NCI-H345 treated with DMSO at 0.1 percent for 48 hours (cell line): ENCODE measurements at regions not wholly inside any gene's neighbourhood (a gene's known extent, or its start where the extent isn't known, plus 50 kb on each side); places are given as distances from the start of the nearest gene placed in this dataset.

Source experiments
- DNase-seq: peaks from one replicate; lab custom pipeline; 2025; ENCODE audit not compliant: unreplicated experiment; lab: John Stamatoyannopoulos, UW

DNA sequence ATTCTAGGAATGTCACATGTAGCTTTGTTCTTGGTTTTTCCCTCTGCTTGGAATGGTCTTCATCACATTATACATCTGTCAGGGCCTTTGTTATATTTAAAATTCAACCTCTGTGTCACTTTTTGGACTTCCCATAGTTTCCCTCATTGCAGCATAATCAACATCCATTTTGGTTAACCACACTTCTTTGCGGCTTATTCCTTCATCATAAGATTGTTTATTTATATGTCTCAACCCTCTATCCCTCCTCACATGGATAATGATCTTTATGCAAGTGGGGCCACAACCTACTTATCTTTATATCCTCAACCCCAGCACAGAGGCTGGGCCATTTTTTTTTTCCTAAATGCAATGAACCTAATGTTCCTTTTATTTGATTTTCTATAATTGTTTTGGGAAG lies 260.0 kb upstream of the THBS1 start:
- no peak for DNase-seq

DNA sequence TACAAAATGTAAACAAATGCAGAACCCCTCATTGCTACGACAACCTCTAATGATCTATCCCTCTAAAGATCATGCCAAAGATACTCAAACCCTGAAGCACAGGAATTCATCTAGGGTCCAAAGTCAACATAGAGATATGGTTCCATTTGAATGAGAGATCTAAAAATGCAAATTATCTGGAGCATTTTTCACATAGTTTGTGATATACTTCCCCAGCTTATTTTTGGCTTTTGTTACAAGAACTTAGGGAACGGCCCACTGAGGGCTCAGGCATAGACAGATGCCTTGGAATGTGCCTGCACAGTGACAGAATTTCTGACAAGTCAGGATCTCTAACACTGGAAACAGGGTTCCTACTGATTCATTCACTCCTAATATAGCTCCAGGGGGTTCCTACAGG lies 258.9 kb upstream of the THBS1 start:
- no peak for DNase-seq

DNA sequence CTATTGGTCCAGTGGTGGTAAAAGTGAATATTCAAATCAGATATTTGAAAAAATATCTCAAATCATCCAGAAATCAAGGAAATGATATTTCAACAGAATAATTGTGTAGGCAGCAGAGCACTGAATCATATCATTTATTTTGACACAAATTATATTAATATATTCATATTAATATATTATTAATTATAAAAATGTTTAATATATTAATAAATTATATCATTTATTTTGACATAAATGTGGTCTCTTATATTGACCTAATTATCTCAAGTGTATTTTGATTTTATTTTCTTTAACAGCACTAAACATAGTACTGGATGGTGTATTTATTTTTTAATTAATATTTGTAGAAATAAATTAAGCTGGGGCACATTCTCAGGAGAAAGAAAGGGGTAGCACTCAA lies 257.7 kb upstream of the THBS1 start:
- no peak for DNase-seq

DNA sequence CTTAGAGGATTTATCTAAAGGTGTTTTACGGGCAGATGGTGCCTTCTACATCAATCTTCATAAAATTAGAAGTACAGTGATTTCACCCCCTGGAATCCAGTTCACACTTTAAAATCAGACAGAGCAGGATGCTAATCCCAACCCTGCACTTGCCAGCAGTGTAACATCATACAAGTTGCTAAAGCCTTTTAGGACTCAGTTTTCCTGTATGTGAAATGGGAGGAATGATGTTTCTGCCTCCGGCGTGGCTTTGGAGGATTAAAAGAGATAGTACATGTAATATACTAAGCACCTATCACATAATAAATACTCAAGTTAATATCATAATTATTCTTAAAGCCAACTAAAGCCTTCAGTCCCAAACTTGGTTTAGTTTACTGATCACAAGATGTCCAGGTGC lies 257.2 kb upstream of the THBS1 start:
- no peak for DNase-seq

DNA sequence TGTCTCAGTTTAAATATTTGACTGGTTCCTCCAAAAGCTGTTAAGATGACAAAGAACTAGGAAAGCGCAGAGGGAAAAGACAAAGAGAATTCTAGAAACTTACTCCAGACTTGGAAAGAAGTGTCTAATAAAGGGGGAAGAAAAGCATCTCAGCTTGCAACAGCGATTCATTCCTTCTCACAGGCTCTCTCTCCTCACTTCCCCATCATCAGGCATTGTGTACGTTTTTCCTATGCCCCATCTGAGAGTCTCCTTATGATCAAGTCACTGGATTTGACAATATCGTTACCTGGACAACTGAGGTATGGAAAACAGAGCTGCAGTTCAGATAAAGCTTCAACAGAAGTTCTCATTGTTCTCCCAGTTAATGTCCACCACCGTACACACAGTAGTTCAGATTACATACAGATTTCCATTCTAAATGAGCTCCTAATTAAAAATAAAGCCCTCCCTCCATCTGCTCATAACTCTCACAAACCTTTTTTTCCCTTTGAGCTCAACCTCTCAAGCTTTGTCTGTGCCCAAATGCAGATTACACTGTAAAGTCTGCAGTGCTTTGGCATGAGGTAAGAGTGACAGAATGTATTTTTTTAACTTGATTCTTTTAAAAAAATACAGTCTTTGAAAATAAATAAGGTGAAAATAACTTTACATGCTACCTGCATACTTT lies 254.4 kb upstream of the THBS1 start:
- no peak for DNase-seq

DNA sequence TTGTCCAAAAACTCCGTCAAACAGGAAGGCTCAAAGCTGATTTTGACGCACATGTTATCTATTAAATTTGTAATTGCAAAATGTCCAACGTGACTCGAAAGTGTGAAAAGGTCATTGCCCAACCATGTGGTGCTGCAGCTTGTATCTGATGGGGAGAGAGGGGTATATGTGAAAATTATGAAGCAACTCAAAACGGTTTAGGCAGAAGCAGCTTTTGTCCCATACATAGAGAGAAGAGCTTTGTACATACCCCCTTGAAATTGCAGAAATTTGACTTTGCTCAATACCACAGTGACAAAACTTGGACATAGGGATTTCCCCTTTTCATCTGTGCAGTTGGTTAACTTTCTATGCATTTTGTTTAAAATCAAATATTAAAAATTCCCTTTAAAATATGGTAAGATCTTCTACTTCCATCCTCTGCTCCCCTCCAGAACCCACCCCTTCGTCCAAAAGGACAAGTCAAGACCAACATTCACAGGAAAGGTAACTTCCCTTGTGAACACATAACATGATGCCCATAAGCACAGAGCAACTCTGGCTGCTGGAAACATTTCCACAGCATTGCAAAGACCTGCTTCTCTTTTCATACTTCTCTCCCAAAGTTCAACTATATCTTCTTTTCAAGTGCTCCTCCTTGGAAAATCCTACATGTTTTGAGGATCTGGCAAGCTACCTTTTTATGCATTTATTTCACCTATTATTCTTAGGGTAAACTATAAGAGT lies 253.7 kb upstream of the THBS1 start:
- DNase-seq = no peak

DNA sequence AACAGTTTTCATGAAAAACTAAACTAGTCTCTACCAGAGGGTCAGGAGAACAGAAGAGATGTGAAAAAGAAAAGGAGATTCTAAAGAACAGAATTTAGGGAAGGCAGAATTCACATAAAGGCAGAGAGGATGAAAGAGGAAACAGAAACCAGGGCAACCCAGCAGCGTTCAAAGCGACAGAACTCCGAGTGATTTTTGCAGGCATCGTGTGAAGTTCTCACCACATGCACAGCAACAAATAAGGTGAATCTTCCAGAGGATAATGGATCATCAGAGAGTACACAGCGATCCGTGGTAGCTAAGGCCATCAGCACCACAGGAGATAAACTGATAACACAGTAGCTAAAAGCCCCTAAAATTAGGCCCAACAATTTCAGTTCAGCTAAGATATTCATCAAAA lies 250.8 kb upstream of the THBS1 start:
- no peak for DNase-seq

DNA sequence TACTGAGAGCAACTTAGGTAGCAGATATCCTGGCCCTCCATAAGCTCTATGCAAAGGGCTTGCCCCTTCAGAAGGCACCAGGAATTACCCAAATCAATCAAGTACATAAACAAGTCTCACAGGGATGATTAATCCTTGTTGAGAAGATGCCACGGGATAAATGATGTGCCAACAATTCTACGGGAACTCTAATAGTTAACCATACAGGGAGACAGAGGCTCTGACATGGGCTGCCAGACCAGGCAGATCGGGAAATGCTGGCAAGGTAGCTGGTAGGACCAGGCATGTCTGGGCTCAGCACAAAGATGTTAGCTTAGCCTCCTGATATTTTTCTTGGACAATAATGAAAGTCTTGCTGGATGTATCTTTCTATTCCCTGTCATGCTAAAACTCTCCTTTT lies 249.3 kb upstream of the THBS1 start:
- no peak for DNase-seq

DNA sequence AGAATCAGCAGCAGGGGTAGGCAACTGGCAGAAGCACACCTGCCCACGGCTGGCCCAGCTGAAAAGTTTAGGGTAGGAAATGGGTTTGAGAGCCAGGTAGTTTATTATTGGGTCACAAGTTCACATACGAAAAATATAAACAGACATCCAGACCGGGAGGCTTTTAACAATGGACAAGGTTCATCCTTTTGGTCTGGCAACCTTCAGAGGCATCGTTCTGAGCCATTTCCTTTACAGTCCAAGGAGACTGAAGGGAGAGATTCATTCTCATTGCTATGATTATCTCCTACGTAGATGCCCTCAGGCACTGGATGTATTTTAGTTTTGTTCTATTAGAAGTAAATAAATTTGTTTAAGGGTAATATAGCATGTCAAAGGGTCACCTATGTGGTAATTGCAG lies 248.0 kb upstream of the THBS1 start:
- DNase-seq = no peak

DNA sequence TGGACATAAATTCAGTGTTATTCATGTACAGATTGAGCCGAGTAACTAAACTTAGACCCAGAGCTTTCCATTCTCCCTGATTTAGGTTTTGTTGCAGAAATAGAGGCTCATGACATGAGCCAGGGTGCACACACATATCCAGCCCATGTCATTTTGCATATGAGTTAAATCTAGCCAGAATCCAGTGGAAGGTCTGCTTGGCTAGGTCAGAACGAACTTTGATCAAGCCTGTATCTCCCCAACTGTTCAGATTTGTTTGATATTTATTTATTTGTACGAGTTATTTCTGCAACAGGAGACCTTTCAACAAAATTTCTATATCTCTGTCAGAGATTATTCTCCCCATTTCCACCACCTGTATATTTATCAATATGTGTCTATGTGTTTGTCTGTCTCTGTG lies 247.5 kb upstream of the THBS1 start:
- no peak for DNase-seq

DNA sequence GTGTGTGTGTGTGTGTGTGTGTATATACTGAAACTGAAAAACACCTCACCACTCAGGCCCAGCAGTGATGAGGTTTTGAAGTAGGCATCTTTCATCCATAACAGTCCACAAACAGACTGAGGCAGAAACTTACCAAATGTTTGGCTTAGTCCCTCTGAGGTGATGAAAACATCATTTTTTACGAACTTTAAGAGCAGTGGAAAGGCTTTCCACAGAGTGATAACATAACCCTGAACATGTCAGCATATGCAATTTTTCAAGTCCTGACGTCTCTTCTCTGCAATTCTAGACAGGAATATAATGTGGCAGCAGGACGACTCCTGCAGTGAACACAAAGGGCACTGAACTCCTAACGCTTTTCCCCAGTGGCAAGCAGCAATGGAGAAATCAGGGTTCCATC lies 247.0 kb upstream of the THBS1 start:
- DNase-seq = no peak

DNA sequence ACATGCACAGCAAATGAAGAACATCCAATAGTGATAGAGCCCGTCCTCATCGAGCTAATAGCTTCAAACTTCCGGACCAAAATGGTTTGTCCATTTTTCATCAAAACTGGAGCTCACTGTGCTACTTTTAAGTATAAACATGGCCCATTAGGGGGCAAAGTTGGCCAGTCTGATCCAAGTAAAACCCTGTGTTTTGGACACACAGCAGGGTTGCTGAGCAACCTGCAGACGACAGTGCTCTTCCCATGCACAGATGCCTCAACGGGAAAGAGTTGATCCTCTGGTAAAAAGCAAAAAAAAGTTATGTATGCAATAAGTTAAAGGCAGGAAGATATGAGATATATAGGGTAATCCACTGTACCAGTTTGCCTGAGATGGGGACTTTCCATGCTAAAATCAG lies 244.0 kb upstream of the THBS1 start:
- no peak for DNase-seq

DNA sequence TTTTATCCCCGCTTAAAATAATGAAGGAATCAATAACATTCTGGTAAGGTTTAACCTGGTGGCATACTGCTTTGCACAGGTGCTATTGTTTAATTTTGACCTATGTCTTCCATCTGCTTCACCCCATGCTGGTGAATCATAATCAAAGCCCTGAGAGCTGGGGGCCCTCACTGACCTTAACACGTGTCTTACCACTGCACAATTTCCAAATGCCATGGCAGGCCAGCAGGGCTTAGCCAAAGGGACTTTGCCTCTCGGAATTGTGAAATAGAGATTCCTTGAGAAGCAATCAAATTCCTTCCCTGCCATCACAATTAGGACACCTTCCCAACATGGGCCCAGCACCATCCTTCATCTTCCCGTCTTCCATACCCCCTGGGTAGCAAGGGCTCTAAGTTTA lies 242.6 kb upstream of the THBS1 start:
- DNase-seq = no peak

DNA sequence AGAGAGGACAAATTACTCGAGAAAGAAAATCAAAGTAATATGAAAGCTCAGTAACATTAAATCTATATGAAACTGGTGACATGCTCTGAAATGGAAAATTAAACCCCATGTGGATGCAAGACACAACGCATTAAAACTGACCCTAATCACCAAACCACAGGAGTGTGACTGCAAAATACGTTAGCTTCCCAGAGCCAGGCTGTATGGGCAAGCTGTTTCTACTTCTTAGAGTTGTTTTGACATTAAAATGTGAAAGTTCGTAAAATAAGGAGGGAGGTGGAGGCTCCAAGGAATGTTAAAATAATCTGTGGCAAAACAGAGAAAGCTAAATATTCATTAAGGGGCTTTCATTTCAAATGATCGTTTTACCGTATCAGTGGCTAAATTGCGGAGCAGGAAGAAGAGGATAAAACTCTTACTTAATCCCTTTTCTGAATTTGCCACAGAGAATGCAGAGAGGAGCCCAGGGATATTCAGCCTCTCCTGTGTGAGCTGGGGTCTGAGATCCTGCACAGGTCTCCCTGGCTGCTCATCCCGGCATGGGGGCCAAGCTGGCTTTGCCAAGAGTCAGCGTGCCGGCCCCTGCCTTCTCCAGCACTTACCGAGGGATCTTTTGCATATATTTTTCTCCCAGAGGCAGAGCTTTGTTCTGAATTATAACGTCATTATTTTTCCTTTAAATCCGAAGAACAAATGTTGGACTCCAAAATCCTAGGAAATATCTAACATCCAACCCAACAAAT lies 239.8 kb upstream of the THBS1 start:
- no peak for DNase-seq

DNA sequence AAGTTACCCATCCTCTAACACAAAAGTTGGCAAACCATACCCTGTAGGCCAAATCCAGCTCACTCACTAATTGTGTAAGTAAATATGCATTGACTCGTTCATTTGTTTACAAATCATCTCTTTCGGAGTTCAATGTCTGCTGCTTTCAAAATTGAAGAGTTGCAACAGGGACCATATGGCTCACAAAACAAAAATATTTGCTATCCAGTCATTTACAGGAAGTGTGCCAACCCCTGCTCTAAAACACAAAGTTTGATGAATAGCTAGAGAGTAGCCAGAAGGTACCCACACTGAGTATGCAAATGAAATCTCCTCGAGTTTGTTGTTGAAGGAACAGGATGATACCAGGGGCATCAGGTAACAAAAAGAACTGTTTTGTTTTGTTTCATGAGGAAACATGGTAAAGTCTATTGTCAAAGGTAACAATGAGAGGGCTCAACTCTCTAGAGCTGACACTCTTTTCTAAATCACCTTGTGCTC lies 236.2 kb upstream of the THBS1 start:
- DNase-seq = no peak

DNA sequence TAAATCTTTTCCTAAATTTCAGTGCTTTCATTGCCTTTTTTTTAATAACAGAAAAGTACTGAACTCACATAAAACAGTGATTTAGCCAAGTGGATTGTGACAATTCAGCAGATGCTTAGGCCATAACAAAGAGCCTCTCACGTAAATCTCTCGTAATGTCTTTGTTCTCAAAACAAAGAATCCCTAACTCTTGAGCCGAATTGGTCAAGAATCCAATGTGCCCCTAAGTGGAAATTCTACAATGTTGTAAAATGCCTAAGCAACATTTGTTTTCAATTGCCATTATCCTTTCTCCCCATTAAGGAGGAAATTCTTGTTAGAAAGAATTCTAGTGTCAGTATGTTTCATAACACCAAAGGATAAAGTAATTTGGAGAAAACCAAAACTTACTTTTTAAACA lies 235.7 kb upstream of the THBS1 start:
- DNase-seq = no peak

DNA sequence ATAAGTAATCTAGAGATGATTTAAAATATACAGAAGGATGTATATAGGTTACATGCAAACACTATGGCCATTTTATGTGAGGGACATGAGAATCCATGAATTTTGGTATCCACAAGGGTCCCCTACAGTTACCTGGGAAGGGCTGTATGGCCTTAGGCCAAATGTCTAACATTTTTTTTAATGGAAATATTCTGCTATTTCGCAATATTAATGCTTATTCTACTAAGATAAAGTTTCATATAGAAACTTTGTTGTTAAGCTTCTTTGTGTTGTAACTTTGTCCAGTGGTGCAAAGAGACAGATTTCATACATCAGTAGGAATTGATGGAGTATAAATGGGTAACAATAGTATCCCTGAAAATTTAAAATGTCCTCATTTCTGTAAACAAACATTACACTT lies 233.4 kb upstream of the THBS1 start:
- DNase-seq = no peak

DNA sequence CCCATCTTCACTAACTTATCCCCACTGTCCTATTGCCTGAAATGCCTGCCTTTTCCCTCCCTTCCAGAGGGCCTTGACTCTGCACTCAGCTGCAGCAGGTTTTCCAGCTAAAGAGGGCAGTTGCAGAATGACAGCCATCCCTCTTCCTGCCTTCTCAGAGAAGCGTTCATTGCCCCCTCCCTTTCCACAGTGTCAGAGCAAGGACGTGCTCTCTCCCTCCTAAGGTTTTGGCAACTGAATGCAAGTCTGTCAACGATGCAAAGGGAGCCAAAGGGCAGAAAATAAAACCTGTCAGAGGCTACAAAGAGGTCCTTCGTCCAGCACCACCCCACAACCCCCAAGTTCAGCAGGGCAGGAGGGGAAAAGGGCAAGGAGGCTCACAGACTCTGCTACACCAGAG lies 230.1 kb upstream of the THBS1 start:
- no peak for DNase-seq

DNA sequence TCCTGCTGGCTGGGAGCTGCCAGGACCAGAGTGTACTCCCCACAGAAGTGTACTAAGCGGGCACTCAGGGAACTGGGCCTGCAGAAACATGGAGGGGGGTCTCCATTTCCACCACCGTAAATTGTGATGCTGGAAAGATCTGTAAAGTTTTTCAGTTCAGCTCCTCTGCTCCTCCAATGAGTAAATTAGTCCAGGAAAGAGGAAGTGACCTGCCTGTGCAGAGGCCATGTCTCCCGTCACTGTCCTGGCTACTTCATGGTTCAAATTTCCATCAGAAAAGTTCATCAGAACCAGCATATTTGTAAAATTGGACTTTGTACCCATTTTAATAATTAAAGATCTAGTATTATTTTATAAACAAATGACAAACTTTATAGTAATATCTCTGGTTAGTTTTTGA lies 226.7 kb upstream of the THBS1 start:
- no peak for DNase-seq

DNA sequence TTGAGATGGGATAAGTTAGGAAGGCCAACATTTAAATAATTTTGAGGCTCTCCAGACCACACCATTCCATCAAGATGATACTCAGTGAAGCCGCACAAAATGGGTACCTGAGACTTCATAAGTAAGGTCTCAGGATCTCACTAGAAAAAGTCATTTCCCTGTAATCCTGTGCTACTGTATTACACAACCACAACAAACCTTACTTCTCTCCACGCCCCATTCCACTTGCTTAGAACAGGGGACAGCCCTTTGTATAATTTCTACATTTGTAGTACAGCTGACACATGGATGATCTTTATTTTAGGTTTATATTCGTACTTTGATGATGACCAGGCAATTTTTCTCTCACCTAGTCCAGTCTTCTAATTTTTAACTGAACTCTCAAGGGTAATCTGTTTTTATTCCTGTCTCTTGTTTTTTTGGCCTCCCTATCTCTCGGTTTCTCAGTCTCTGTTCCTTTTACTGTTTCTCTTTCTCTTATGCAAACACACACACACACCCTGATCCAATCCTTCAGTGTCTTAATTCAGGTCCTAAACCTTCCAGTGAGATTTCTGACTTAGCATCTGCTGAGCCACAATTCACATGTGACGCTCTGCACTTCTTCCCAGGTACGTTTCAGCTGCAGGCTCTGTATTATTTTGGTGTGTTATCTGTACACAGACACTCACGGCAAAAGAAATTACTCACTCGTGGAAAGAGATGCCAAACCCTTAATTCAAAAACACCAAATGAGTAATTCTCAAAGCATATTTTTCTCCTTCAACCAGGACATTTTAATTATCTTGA lies 223.2 kb upstream of the THBS1 start:
- DNase-seq = no peak

DNA sequence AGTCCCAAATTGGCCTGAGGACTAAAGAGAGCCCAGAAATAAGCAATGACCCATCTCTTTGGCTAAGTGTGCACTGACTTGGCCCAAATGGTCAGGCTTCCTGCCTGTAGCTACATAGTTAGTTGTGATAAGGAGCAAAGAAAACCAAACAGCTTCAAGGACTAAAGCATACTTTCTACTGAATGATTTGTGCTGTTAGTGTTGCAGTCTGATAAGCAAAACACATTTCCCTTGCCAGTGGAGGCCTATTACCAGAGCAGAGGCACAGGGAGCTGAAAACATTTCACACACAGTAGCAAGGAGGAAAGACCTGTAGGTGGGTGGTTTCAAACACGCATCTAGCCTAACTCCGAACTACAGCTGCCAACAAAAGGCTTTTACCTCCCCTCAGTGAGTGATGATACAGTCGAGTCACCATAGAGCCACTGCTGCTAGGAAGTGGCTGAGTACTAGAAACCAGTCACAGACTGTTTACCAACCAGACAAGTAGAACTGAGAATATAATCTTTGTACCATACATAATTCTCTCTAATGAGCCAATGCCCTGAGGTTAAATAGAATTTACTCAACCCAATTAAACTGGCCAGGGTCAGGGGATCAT lies 222.3 kb upstream of the THBS1 start:
- no peak for DNase-seq
